OCI-LY1 (cell line): ENCODE measurements at regions not wholly inside any gene's neighbourhood (a gene's known extent, or its start where the extent isn't known, plus 50 kb on each side); places are given as distances from the start of the nearest gene placed in this dataset.

ENCODE experiments used
- CTCF ChIP-seq: fragments of 200-600 bp; sonication (generic), shearing (Covaris generic); IDR thresholded peaks from 2 replicates; pipeline ENCODE4 v1.5.1; 2017; ENCODE audit warnings: mild to moderate bottlenecking, antibody characterized with exemption, low read length, moderate library complexity, mixed read lengths
- EZH2 ChIP-seq: fragments of 200-600 bp; sonication (generic), shearing (Covaris generic); IDR thresholded peaks from 2 replicates; pipeline ENCODE4 v1.8.0; 2017; ENCODE audit warnings: borderline replicate concordance, mixed run types, mild to moderate bottlenecking, antibody characterized with exemption, low read length, moderate library complexity, mixed read lengths

DNA sequence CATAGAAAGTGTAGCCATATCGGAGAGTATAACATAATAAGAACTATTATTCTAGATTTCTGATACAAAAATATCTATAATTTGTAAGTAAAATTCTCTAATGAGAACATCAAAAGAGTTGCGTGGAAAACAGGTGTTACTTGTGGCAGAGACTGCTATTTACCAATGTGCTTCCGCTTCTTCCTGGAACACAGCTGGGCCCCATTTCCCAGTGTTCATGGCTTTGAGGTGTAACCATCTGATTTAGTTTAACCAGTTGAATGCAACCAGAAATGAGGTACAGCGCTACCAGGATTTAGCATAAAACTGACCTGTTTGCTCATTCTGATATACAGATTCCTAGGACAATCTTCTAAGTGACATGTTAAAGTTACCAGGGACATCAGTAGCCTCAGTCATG lies 1055.2 kb downstream of the IGSF11 start:
- TF ChIP-seq CTCF (no peak), EZH2 (no peak)
